H54 (cell line): ENCODE measurements at regions not wholly inside any gene's neighbourhood (a gene's known extent, or its start where the extent isn't known, plus 50 kb on each side); places are given as distances from the start of the nearest gene placed in this dataset.
A peak's percentile ranks its signal among the peaks of the same experiment; 100 is the strongest.
"Not testable (repeated sequence)": the region's sequence is repeated elsewhere in the genome, so short reads cannot be mapped to it uniquely, and the experiment has no call there.

Experiments
- DNase-seq: peaks from one replicate; pipeline ENCODE4 v3.0.0; 2011; ENCODE audit warnings: low spot score, mixed read lengths; ENCODE audit not compliant: insufficient read length
- FAIRE-seq: peaks from 3 replicates; lab custom pipeline; 2011; peaks lifted over from hg19 to GRCh38; lab: Jason Lieb, UNC
- POLR2A ChIP-seq: IDR thresholded peaks from 2 replicates; pipeline ENCODE4 v1.6.1; 2011; ENCODE audit warnings: low read depth, mild to moderate bottlenecking, low read length

DNA sequence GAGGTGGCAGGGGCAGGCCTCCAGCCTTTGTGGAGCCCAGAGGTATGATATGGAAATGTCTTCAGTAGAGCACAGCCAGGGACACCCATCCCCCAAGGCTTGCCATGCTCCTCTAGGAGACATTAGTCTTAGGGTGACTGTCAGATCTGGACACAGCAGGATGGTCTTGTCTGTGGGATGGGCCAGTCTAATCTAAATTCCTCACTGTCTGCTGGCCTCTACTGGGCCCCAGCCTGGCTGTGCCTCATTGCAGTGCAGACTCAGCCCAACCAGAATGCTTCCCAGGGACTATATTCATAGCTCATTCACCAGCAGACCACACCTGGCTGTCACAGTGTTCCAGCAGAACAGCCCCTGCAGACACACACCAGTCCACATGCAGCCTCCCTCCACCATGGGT is 129.5 kb upstream of the MRPS30 start:
- DNase-seq (no peak), FAIRE-seq (no peak)
- TF ChIP-seq POLR2A: no peak

DNA sequence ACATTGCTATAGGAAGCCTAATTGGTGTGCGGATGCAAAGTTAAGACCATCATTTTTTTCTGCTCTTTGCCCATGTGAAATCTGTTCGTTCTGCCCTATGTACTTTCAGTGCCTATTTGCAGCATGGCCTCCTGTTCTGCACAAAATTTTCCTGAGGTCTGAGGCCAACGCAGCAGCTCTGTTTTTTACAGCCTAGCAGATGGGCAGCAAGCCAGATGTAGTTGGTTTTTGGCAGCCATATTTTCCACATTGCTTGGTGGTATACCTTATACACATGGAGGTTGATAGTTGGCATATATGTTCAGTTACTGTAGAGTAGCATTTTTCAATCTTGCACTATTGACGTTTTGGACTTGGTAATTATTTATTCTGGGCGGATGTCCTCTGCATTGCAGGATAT is 133.5 kb upstream of the MRPS30 start:
- FAIRE-seq: no peak
- DNase-seq: no peak

DNA sequence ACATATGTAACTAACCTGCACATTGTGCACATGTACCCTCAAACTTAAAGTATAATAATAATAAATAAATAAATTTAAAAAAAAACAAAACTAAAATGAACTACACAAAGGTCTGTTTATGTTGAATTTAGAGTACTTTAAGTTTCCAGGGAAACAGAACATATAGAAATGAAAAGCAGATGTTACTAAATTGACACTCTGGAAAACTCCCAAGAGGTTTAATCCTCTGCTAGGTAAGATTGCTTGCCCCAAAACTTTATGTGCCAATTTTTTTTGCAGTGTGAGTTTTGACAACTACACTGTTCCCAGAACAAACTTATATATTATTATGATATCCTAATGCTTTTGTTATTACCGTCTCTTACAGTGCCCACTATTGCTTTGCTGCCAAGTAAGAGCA is 134.3 kb upstream of the MRPS30 start:
- no peak for FAIRE-seq
- DNase-seq: no peak

More for the DNA sequence above, 133.5 kb upstream of the MRPS30 start:
- TF ChIP-seq POLR2A: no peak

DNA sequence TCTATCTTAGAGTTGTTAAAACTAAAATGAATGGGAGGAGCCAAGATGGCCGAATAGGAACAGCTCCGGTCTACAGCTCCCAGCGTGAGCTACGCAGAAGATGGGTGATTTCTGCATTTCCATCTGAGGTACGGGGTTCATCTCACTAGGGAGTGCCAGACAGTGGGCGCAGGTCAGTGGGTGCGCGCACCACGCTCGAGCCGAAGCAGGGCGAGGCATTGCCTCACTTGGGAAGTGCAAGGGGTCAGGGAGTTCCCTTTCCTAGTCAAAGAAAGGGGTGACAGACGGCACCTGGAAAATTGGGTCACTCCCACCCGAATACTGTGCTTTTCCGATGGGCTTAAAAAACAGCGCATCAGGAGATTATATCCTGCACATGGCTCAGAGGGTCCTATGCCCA is 140.3 kb upstream of the MRPS30 start:
- not testable (repeated sequence) for FAIRE-seq, DNase-seq

More for the DNA sequence above, 134.3 kb upstream of the MRPS30 start:
- no peak for TF ChIP-seq POLR2A

DNA sequence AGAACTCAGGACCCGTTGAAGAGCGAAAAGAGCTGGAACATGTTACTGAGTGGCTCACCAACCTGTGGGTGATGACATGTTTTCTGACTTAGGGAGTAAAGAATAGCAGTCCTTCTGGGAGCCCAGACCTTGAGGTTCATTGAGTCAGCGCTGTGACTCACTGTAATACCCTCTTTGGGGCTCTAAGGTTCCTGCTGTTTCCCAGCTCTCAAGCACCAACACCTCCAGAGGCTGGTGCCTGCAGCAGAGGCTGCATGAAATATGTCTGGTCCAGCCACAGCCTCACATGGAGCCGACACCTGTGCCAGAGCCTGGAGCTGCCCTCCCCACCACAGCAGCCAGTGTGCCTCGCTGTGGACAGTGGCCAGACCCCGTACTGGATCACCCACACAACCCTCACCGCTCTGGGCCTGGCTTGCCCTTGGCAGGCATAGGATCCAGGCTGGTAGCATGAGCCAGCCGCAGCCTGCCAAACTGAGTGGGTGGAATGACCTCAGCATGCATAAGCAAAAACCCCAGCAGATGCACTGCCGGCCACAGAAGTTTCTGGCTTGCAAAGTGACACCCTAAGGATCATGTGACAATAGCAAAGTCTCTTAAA is 143.5 kb upstream of the MRPS30 start:
- FAIRE-seq (peak; percentile 99), DNase-seq (peak; percentile 62)
- TF ChIP-seq POLR2A: no peak

DNA sequence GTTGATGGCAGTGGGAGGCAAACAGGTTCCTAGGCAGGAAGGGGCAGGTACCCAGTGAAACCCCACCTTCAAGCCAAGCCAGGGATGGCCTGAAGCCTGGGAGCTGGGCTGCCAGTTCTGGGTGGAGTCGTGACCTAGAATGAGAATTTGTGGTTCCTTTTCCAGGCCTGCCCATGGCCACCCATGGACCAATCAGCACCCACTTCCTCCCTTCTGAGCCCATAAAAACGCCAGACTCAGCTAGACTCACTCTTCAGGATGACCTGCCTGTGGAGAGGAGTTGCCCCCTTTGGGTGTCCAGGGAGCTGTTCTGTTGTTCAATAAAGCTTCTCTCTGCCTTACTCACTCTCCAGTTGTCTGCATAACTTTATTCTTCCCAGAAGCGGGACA is 144.0 kb upstream of the MRPS30 start:
- no peak for FAIRE-seq
- TF ChIP-seq POLR2A: no peak
- DNase-seq: peak; percentile 4

DNA sequence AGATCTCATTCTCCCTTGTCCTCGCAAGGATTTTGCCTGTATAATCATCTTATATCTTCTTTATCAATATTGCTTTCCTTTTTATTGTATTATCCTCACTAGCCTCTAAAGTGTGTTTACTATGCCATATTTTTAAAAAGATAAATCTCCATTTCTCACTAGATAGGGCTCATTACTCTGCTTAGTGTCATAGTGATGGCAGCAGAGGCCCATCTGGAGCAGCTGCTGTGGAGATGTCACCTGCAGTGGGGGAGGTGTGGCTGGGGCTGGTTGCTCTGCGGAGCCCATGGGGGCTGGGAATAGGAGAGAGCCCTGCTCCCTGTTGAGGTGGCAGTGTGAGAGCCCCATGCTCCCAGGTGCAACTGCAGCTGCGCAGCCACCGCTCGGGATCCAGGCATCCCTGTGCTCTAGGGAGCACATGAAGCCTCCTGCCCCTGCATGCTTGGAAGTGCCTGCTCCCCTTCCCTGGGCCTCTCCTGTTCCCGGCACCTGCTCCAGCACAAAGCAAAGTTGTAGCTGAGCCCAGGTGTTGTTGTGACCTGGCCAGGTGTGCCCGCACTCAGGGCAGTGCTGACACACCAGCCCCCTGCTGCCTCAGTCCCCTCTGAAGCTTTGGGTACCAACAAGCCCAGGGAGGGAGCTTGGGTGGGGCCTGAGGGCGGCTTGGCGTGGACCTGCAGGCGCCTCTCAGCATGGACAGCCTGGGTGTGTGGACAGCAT is 144.6 kb upstream of the MRPS30 start:
- FAIRE-seq (no peak), DNase-seq (no peak)
- no peak for TF ChIP-seq POLR2A

DNA sequence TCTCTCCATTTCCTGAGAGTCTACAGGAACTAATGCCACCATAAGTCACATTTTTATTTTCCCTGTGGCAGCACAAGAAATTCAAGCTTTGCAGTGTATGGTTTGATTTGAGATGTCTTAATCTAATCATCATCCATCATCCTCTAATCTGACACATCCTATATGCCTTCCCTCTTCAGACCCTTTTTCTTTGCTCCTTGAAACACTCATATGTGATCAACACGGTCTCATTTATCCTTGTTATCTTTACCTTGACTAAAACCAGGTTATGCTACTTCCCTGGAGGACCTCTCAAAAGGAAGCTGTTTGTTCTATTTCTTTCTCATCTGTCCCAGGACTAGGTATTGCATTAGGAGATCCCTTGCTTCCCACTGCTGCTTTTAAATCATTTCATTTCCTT is 146.9 kb upstream of the MRPS30 start:
- FAIRE-seq (peak; percentile 15), DNase-seq (no peak)
- no peak for TF ChIP-seq POLR2A

DNA sequence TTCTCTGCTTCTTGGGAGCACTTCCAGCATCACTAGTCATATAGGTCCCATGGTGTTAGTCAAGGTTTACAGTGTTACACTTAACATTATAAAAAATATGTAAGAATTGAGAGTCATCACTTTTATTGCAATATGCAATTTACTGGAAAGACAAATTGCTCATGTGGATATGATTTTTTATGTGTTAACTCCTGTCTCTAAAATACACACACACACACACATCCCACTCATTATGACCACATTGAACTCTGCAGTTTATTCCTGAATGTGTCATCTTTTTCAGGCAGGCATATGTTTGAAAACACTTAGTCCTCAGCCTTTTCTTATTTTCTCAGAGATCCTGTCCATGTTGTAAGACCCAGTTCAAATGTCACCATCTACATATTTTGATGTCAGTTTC is 148.5 kb upstream of the MRPS30 start:
- DNase-seq: no peak
- no peak for FAIRE-seq
- TF ChIP-seq POLR2A: no peak

DNA sequence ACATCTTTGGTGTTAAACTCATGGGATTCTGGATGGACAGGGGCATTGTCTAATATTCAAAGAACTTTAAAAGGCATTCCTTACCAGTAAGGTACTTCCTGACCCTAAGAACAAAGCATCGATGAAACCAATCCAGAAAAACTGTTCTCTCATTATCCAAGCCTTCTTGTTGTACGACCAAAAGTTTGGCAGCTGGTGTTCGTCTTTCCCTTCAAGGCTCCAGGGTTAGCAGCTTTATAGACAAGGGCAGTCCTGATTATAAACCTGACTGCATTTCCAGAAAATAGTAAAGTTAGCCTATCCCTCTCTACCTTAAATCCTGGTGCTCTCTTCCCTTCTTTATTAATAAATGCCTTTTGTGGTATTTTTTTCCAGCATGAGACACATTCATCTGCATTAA is 149.4 kb upstream of the MRPS30 start:
- FAIRE-seq: no peak
- DNase-seq: no peak
- TF ChIP-seq POLR2A: no peak

DNA sequence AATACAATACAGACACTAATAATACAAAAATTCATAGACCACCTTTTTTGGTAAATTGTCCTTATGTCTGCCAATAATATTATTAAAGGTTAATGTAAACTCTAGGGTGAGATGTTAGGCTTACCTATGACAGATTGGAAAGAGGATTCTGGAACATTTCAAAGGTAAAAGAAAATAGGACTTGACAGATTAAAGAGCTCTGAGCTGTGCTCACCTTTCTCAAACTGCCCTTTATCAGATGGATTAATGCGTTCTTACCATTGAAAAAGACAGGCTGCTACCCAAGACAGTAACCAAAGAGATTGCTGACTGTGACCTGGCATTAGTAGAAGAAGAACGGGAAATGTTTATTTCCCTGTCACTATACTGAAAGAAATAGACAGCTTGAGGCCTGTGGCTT is 156.1 kb upstream of the MRPS30 start:
- DNase-seq (no peak), FAIRE-seq (no peak)
- TF ChIP-seq POLR2A: no peak

DNA sequence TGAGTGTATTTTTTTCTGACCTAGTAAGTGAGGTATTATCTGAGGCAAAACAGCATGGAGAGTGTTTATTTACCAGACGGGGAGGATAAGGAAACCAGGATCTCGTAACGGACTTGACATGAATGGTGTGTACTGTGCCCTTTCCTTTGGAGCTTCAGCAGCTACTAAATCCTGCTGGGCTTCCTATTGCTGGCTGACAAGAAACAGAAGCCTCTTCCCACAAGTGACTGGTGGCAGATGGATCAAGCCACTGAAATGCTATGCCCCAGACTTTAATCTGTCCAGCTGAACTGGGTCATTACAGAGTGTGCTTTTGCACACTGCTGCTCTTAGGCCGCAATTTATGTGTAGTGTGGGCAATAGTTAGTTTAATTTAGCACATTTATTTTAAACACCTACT is 162.7 kb upstream of the MRPS30 start:
- TF ChIP-seq POLR2A: no peak
- no peak for DNase-seq

DNA sequence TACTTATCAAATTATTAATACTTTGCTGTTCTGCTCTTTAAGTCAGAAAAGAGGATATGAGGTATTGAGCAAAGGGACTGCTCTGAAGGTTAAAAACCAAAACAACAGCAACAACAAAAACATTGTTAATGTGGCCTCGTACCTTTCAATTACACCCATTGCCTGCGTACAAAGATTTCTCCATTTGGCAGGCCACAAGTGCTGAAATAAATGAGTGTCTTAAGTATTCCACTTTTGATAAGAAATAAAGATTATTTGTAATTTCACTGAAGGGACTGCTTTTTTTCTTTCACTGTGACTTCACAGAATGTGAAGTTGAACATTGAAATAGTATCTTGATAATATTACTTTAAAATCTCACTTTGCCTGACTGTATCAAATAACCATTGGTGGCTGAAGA is 163.2 kb upstream of the MRPS30 start:
- FAIRE-seq (no peak), DNase-seq (no peak)
- no peak for TF ChIP-seq POLR2A

More for the DNA sequence above, 162.7 kb upstream of the MRPS30 start:
- FAIRE-seq: no peak

DNA sequence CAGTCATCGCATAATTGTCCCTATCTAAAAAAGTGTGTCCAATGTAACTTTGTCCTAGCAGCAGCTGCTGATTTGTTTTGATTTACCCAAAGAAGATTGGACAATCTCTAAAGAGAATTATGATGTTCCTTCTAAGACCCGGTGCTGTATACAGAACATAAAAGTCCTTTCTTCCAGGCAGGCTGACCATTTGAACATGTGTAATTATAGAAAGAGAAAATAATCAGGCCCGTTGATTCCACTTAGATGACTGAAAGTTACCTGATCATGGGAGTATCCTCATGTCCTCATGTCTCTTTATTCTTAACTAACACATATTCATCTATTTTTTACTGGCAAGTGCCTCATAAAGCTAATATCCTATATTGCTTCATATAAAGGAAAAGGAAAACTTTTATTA is 164.1 kb upstream of the MRPS30 start:
- no peak for DNase-seq
- no peak for TF ChIP-seq POLR2A
- FAIRE-seq: no peak

DNA sequence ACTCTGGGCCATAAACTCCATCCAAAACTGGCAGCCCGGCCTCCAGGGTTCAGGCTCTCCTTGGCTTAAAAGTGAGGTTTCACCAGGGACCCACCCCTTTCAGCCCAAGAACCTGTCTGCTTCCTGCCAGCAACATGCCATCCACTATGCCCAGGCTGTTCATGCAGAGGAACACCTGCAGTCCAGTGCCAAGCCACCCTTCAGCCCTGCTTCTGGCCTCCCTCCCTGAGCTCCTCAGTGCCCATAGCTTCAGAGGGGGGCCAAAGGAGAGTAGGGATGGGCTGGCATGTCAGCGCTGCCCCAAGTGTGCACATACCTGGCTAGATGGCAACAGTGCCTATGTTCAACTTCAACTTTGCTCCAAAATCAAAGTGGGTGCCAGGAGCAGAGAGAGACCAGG is 166.9 kb upstream of the MRPS30 start:
- FAIRE-seq (no peak), DNase-seq (no peak)
- TF ChIP-seq POLR2A: no peak
